HG03175 (cell line): ENCODE measurements at regions not wholly inside any gene's neighbourhood (a gene's known extent, or its start where the extent isn't known, plus 50 kb on each side); places are given as distances from the start of the nearest gene placed in this dataset.
"Not testable (repeated sequence)": the region's sequence is repeated elsewhere in the genome, so short reads cannot be mapped to it uniquely, and the experiment has no call there.

Experiments
- ATAC-seq: cut with Tn5 transposase; IDR thresholded peaks from one replicate; pipeline ENCODE4 v1.9.1; 2021; ENCODE audit warnings: mild to moderate bottlenecking, moderate library complexity; ENCODE audit not compliant: unreplicated experiment

DNA sequence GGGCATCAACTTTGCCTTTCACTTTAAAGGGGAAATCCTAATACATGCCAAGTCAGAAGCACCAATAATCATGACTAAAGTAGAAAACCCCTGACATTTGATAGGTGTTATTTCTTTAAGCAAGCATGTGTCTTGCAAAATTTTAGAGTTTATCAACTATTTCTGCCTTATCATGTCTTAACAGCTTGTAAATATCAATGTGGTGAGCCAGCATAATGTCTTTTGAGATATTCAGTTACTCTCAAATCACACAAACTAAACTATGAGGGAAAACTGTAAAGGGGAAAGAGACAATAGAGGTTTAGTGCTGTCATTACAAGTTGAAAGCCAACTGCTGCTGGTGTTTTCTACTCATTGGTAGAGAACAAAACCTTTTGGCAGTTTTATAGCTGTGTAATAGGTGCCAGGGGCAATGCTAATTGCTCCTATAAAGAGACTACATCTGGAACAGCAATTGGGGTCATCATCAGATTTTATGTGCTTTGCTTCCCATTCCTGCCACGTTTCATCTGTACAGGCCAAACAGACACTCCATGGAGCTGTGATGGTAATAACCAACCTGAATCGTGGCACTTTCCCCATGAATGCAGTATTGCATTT lies 1027.4 kb downstream of the FSCB start:
- ATAC-seq, result no peak

DNA sequence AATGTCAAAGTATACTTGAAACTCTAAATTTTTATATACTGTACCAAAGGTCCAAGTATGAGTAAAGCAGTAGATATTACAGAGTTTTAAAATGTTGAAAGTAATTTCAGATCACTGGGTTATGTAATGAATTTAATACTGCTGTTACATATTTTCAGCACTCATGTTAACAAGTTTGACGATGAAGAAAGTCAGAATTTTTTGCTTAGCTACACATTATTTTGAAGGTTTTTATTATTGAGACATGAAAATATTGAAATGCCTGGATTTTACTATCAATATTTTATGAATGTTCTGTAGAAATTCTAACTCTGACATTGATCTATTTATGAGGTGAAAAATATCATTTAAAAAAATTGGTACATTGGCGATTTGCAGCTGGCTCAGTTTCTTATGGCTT lies 1030.3 kb downstream of the FSCB start:
- no peak for ATAC-seq

DNA sequence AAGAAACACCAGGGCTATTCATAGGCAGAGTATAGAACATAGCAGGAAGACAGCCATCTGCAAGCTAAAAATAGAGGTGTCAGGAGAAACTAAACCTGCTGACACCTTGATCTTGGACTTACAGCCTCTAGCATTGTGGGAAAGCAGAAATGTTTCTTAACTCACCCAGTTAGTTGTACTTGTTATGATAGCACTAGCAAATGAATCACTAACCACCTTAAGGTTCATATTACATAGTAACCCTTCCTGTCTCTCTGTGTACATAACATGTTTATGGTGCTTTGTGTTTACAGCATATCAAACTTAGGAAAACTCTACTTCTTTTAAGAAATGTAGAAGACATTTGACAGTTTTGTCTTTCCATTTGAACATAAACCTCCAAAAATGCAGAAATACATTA lies 1031.3 kb downstream of the FSCB start:
- ATAC-seq, result no peak

DNA sequence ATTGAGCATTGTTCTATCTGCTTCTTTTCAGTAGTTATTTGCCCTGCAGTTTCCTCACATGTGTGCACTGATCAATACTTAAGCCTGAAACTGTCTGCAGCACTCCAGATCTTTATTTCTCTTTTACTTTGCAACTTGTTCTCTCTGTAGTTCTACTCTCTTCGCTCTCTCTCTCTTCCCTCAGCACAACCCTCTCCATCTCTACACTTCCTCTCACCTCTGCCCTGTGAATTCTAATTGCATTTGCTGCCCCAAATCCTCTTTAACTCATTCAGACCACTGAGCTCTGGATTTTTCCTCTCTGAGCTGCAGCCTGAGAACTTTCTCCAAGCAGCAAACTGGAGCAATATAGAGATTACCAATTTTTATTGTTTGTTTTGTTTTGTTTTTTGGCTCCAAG lies 1035.5 kb downstream of the FSCB start:
- no peak for ATAC-seq

DNA sequence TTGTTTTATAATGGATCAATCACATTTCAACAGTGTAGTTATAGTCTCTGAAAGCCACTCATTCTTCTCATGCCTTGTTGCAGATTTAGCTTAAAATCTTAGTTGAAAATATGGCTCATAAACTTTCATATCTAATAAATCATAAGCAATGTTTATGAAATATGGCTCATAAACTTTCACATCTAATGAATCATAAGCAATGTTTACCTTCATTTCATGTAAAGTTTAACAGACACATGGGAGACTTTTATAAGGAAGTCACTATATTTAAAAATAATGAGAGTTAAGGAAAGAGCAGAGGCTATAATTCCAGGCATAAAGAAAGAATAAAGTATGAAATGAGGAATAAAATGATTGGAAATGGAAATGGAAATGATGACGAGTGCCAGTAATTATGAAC lies 1042.1 kb downstream of the FSCB start:
- ATAC-seq, result no peak

DNA sequence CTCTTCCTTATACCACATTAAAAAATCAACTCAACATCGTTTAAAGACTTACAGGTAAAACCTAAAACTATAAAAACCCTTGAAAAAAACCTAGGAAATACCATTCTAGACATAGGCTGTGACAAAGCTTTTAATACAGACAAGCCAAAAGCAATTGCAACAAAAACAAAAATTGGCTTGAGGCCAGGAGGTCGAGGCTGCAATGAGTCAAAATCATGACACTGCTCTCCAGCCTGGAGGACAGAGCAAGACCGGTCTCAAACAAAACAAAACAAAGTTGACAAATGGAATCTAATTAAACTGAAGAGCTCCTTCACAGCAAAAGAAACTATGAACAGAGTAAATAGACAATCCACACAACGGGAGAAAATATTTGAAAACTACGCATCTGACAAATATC lies 1057.8 kb downstream of the FSCB start:
- ATAC-seq, result no peak

DNA sequence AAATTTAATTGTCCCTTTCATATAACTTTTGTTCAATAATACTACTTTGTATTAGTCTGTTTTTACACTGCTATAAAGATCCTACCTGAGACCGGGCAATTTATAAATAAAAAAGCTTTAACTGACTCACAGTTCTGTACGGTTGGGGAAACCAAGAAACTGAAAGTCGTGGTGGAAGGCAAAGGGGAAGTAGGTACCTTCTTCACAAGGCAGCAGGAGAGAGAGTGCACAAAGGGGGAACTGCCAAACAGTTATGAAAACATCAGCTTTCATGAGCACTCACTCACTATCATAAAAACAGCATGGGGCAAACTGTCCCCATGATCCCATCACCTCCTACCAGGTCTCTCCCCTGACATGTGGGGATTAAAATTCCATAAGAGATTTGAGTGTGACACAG lies 1069.0 kb downstream of the FSCB start:
- no peak for ATAC-seq

DNA sequence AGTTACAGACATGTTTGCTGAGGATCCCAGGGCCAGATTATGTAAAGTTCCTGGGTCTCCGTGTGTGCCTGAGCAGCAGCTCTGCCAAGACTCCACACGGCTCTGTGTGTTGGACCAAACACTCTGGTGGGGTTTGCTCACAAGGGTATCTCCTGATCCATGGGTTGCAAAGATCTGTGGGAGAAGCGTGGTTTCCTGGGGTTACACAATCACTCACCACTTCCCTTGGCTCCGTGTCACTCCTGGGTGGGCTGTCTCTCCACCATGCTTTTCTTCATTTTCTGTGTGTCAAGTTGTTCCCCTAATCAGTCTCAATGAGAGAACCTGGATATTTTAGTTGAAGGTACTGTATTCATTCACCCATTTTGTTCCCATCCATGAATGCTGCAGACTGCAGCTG lies 1088.8 kb downstream of the FSCB start:
- no peak for ATAC-seq

DNA sequence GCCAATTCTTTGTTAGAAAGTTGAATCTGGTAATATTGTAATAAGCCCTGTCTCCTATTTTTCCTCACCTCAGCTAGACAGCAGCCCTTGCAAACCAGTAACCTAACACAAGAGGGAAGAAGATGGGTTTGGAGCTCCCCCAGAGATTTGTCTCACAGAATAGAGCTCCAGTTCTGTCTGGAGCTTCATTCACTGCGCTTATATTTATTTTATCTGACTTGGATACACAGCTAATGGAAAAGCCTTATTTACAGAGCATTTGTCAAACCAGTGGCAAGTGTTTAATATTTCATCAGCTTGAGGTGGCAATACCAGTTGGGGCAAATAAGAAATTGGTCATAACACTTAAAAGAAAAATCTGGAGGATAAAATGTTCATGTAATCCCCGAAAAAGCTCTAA lies 1094.0 kb downstream of the FSCB start:
- no peak for ATAC-seq

DNA sequence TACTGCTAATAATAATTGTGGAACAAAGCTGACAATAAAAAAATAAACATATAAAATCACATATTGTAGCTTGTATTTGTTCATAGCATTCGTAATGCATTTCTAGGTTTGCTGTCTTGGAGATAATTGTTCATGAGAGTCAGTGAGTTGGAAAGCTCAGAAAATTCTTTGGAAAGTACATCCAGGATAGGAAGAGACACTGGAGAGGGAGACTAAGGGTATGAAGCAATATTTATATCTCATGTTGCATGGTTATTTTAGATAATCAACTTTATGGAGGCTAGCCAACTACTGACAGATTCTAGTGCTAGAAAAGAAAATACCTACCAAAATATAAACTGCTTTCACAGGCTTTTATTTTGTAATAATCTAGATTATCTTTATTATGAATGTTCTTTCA lies 1095.2 kb downstream of the FSCB start:
- ATAC-seq, result no peak

DNA sequence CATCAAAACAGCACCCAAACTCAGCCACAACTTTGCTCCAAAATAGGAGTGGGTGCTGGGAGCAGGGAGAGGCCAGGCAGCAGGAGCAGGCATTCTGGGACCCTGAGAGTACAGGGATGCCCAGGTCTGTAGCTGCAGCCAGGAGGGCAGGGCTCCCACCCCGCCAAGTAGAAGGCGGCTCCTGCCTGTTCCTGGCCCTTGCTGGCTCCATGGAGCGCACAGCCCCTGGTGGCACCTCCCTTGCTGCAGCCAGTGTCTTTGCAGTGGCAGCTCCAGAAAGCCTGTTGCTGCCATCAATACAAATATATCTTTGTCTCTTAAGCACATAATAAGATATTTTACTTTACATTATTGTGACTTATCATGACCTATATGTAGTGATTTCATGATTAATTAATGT lies 1096.5 kb downstream of the FSCB start:
- ATAC-seq, result no peak

DNA sequence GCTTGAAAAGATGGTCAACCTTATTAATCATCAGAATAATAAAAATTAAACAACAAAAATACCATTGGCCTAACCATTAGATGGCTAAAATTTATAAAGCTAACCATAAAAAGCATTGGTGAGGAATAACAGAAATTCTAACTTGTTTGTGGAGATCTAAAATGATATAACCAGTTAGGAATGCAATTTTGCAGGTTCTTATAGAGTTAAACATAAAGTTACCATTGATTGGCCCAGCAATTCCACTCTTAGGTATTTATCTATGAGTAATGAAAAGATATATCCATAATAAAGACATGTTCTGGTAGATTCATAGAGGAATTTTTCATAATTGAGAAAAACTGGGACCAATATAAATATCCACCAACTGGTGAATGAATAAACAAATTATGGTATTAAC lies 1098.6 kb downstream of the FSCB start:
- no peak for ATAC-seq

DNA sequence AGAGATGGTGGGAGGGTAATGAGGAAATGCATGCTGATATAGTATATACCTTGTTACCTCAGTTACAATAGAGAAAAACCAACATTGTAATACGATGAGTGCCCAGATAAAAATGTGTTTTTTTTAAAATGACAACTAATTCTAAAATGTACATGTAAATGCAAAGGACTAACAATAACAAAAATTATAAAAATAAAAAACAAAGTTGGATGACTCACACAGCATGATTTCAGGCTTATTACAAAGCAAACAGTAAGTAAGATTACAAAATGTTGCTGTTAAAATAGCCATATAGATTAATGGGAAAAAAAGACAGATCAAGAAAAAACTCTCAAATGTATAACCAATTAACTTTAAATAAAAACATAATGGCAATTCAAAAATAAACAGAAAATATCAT lies 1099.4 kb downstream of the FSCB start:
- ATAC-seq, result no peak

DNA sequence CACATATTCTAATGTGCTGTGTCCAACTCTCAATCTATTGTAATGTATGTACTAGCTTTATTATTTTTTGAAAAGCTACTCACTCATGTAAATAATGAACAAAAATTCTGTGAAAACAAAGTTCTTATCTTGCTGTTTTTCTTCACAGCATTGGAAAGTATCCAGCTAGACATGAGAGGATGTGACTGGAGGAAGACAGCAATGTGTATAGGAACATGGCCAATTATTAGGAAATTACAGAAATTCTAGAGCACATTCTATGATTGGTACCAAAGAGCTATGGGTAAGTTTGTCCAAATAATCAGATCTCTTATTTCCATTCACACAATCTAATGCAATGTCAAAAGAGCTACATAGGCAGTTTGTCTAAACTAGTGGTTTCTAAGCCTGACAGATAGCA lies 1100.2 kb downstream of the FSCB start:
- no peak for ATAC-seq

DNA sequence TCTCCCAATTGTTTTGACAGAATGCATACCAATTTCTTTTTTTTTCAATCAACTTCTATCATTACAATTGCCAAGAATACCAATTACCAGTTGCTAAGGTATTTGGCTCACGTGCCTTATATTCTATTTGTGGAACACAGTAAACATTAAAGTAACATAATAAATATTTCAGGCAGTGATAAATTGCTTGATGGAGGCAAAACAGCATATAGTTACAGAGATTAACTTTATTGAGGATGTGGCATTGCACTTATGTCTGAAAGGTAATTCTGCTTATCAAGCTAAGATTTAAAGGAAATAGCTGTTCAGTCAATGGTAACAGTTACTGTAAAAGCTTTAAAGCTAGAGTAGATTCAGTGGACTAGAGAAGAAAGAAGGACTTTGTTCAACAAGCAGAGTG lies 1107.8 kb downstream of the FSCB start:
- ATAC-seq, result no peak

DNA sequence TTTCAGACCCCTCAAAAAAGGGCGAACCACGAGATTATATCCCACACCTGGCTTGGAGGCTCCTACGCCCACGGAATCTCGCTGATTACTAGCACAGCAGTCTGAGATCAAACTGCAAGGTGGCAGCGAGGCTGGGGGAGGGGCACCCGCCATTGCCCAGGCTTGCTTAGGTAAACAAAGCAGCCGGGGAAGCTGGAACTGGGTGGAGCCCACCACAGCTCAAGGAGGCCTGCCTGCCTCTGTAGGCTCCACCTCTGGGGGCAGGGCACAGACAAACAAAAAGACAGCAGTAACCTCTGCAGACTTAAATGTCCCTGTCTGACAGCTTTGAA lies 1136.6 kb downstream of the FSCB start:
- ATAC-seq, result not testable (repeated sequence)

DNA sequence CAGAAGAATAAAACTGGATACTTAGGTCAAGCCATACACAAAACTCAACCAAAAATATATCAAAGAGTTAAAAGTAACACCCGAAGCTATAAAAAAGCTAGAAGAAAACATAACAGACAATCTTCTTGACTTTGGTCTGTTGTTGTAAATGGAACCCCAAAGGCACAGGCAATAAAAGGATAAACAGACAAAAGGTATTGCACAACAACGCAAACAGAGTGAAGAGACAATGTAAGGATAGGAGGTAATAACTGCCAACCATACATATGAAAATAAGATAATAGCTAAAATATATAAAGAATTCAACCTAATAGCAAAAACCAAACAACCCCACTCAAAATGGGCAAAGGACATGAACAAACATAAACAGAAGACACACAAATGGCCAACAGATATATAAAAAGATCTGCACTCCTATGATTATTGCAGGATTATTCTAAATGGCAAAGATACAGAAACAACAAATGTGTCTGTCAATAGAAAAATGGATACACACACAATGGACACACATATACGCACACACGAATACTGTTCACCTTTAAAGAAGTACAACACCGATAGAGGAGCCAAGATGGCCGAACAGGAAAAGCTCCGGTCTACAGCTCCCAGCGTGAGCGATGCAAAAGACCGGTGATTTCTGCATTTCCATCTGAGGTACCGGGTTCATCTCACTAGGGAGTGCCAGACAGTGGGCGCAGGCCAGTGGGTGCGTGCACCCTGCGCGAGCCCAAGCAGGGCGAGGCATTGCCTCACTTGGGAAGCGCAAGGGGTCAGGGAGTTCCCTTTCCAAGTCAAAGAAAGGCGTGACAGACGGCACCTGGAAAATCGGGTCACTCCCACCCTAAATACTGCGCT lies 1137.1 kb downstream of the FSCB start:
- no peak for ATAC-seq

DNA sequence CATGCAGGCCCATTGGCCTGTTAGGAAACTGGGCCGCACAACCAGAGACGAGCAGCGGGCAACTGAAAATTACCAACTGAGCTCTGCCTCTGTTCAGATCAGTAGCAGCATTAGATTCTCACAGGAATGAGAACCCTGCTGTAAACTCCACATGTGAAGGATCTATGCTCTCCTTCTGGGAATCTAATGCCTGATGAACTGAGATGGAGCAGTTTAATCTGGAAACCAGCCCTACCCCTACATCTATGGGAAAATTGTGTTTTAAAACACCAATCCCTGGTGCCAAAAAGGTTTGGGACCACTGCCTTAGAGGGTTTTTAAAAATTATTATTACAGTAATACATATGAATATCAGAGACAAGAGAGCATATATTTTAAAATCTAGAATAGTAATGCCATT lies 1144.5 kb downstream of the FSCB start:
- no peak for ATAC-seq

DNA sequence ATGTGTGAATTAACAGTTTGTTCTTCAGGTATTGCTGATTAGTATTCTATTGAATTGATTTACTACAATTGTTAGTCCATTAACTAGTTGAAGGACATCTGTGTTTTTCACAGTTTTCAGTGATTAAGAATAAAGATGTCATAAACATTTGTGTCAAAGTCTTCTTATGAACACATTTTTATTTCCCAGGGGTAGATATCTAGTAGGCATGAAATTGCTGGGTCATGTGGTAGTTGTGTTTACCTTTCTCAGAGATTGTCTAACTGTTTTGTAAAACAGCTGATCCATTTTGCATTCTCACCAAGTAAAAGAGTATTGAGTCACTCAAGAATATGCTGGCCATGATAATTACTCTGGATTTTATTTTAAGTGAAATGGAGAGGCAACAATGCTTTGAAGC lies 1145.3 kb downstream of the FSCB start:
- ATAC-seq, result no peak

DNA sequence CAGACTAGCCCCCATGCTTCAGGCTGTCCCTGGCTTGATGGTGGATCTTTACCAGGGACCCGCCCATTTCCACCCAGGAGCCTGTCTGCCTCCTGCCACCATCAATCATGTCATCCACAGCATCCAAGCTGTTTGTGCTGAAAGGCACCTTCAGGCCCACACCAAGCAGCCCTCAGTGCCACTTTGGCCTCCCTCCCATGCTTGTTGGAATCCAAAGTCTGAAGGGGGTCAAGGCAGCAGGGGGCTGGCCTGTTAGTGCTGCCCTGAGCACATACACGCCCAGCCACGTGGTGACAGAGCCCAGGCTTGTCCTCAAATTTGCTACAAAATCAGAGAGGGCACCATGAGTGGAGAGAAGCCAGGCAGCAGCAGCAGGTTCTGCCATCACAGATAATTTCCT lies 1146.8 kb downstream of the FSCB start:
- ATAC-seq, result no peak

DNA sequence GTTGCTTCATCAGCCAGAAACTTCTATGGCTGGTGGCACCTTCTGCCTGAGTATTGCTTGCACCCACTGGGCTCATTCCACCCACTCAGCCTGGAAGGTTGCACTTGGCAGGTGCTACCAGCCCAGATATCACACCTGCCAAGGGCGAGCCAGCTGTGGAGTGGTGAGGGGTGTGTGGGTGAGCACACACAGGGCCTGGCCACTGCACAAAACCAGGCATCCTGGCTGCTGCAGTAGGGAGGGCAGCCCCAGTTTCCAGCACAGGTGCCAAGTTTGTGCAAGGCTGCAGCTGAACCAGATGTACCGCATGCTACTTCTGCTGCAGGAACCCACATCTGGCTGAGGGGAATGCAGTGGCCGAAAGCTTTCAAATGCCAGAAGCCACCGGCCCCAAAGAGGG lies 1147.8 kb downstream of the FSCB start:
- no peak for ATAC-seq

DNA sequence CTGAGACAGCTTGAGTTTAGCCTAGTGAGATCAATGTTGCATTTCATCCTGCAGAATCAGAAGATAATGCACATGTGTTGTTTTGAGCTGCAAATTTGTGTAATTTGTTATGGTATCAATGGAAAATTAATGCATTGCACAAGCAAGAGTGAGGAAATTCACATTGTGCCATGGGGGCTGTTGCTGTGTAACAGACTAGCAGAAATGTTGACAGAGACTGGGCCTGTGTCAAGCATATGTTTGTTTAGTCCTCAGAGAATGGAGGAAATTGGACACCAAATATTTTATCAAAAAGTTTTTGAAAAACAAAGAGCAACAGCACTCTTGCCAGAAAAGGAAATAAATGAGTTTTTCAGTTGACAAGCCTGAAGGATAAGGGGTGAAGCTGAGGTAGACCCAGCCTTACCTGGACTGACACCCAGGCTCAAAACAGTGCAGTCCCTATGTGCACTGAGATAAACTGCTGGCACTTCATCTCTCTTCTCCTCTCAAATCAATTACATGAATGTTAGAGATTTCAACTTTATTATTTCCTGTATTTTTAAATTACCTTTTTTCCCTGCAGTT lies 1150.0 kb downstream of the FSCB start:
- no peak for ATAC-seq

DNA sequence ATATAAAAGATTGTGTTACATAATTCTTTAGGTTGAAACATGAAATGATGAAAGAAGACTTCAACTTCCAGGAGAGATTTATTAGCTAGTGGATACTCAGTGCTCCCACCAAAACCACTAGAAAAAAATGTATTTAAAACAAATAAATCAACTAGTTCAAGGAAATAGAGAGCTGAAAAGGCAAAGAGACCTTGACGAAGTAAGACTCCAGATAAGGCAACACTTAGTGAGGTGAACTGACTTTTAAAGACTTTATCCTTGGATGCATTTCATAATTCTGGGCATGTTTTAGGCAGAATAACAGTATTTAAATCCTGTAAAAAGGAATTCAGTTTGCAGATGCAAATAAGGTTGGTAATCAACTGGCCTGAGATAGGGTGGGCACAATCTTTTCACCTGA lies 1150.7 kb downstream of the FSCB start:
- no peak for ATAC-seq
